OCI-LY7 (cell line): ENCODE measurements at regions not wholly inside any gene's neighbourhood (a gene's known extent, or its start where the extent isn't known, plus 50 kb on each side); places are given as distances from the start of the nearest gene placed in this dataset.

ENCODE experiments used
- EZH2phosphoT487 ChIP-seq: fragments of 200-600 bp; sonication (generic); IDR thresholded peaks from 2 replicates; pipeline ENCODE4 v1.6.1; 2018; ENCODE audit warnings: low read depth, borderline replicate concordance, mild to moderate bottlenecking, mixed run types, antibody characterized with exemption, low read length, moderate library complexity, mixed read lengths
- TF ChIP-seq, protein P1 (sequence below): fragments of 200-600 bp; sonication (generic); conservative IDR thresholded peaks from 2 replicates; pipeline ENCODE4 v1.5.1; 2014; ENCODE audit warnings: mild to moderate bottlenecking, antibody characterized with exemption, low read length, moderate library complexity, mixed read lengths

DNA sequence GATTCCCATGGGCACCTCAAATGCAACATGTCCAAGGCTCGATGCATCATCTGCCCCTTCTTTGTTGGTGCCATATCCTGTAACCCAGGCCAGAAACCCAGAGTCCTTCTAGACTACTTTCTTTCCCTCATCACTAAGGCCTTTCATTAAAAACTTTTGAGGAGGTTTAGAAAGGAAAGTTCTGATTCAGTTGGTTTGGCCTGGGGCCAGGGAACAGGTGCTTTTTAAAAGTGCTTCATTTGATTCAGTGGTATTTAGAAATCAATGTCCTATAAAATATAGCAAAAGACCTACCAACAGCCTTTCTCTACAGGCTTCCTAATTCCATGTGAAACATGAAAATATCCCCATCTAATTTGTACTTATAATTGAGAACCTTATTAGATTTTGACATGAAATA is 341.9 kb upstream of the RORA start:
- TF ChIP-seq, protein P1, sequence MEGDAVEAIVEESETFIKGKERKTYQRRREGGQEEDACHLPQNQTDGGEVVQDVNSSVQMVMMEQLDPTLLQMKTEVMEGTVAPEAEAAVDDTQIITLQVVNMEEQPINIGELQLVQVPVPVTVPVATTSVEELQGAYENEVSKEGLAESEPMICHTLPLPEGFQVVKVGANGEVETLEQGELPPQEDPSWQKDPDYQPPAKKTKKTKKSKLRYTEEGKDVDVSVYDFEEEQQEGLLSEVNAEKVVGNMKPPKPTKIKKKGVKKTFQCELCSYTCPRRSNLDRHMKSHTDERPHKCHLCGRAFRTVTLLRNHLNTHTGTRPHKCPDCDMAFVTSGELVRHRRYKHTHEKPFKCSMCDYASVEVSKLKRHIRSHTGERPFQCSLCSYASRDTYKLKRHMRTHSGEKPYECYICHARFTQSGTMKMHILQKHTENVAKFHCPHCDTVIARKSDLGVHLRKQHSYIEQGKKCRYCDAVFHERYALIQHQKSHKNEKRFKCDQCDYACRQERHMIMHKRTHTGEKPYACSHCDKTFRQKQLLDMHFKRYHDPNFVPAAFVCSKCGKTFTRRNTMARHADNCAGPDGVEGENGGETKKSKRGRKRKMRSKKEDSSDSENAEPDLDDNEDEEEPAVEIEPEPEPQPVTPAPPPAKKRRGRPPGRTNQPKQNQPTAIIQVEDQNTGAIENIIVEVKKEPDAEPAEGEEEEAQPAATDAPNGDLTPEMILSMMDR: no peak
- TF ChIP-seq EZH2phosphoT487: no peak
